ENCODE measurements at regions not wholly inside any gene's neighbourhood (a gene's known extent, or its start where the extent isn't known, plus 50 kb on each side); places are given as distances from the start of the nearest gene placed in this dataset.

DNA sequence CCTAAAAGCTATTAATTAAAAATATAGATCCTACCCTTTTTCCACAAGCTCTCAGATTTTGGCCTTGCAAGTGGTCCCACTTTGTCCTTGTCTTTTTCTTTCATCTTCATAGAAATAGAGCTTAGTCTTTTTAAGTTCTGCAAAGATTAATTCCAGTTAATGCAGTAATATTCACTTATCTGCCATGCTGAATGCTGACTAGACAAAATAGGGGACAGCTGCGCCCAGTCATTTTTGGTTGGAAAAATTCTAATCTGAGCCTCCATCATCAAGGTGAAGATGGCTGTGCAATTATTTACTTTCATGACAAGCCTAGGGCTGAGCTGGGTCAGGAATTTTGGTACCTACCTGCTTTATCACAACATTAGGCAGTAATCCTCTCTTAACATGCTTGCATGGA, 241.3 kb upstream of the CXorf66 start:
- TF ChIP-seq NFE2L1 (CRISPR knock-in tag; IDR thresholded peaks at IDR 0.05) (no peak), OVOL2 (CRISPR knock-in tag; IDR thresholded peaks at IDR 0.05; ENCODE audit: borderline replicate concordance) (no peak)
- TF ChIP-seq, protein P1, sequence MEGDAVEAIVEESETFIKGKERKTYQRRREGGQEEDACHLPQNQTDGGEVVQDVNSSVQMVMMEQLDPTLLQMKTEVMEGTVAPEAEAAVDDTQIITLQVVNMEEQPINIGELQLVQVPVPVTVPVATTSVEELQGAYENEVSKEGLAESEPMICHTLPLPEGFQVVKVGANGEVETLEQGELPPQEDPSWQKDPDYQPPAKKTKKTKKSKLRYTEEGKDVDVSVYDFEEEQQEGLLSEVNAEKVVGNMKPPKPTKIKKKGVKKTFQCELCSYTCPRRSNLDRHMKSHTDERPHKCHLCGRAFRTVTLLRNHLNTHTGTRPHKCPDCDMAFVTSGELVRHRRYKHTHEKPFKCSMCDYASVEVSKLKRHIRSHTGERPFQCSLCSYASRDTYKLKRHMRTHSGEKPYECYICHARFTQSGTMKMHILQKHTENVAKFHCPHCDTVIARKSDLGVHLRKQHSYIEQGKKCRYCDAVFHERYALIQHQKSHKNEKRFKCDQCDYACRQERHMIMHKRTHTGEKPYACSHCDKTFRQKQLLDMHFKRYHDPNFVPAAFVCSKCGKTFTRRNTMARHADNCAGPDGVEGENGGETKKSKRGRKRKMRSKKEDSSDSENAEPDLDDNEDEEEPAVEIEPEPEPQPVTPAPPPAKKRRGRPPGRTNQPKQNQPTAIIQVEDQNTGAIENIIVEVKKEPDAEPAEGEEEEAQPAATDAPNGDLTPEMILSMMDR (IDR thresholded peaks at IDR 0.05): no peak

All from WTC11 (cell line).